Naive thymus-derived CD4-positive, alpha-beta T cell (primary cell): ENCODE measurements at regions not wholly inside any gene's neighbourhood (a gene's known extent, or its start where the extent isn't known, plus 50 kb on each side); places are given as distances from the start of the nearest gene placed in this dataset.

ENCODE experiments used
- ATAC-seq: fragments of 150-1000 bp; cut with Tn5 transposase; 2 replicates; pipeline ENCODE4 v1.10.0; 2021; ENCODE audit warnings: mild to moderate bottlenecking, moderate library complexity
- CTCF ChIA-PET: fragments of 350-600 bp; sonication (Branson Sonifier 250); formaldehyde crosslinking; loops from one replicate; lab custom pipeline; 2021; ENCODE audit warnings: antibody characterized with exemption; lab: Charles Lee
- POLR2A ChIA-PET: fragments of 350-600 bp; sonication (Branson Sonifier 250); formaldehyde crosslinking; loops from one replicate; lab custom pipeline; 2021; ENCODE audit warnings: antibody characterized with exemption, inconsistent platforms; lab: Charles Lee
- DNase-seq, 9 donors: peaks; one replicate each; pipeline versions ENCODE4 v3.0.0 to v3.0.0-alpha.2; 2020 to 2022; ENCODE audit warnings: mixed read lengths in 1 of 9
- H3K27ac ChIP-seq: one replicate; pipeline ENCODE4 v1.7.0; 2013; ENCODE audit warnings: mild to moderate bottlenecking, low read depth, low read length, moderate library complexity
- H3K27me3 ChIP-seq, 2 donors: one replicate each; pipeline ENCODE4 v1.7.0; 2013; ENCODE audit warnings: low read length in 2 of 2, mild to moderate bottlenecking in 2 of 2, moderate library complexity in 2 of 2; ENCODE audit not compliant: control insufficient read depth in 2 of 2, insufficient read depth in 2 of 2
- H3K36me3 ChIP-seq, 3 experiments: 1 replicate in 2 of 3; 2 replicates in 1 of 3; pipeline ENCODE4 v1.7.0; 2013; ENCODE audit warnings: low read length in 3 of 3, mild to moderate bottlenecking in 3 of 3, moderate library complexity in 1 of 3; ENCODE audit not compliant: insufficient read depth in 3 of 3, control insufficient read depth in 2 of 3
- H3K4me1 ChIP-seq, 2 donors: one replicate each; pipeline ENCODE4 v1.7.0; 2013; ENCODE audit warnings: low read length in 2 of 2, mild to moderate bottlenecking in 2 of 2, moderate library complexity in 1 of 2; ENCODE audit not compliant: control insufficient read depth in 2 of 2, insufficient read depth in 2 of 2
- H3K4me3 ChIP-seq: 2 replicates; pipeline ENCODE4 v1.7.0; 2013; ENCODE audit warnings: mild to moderate bottlenecking, low read length
- H3K9me3 ChIP-seq, 3 experiments: 1 replicate in 2 of 3; 2 replicates in 1 of 3; pipeline ENCODE4 v1.7.0; 2013; ENCODE audit warnings: low read length in 3 of 3; ENCODE audit not compliant: control insufficient read depth in 2 of 3
- H3K27ac Mint-ChIP-seq, 9 donors: one replicate each; pipeline ENCODE4 v1.8.0; 2020 to 2022; ENCODE audit warnings: mixed read lengths in 9 of 9, mild to moderate bottlenecking in 8 of 9, moderate library complexity in 5 of 9, inconsistent platforms in 2 of 9
- H3K27me3 Mint-ChIP-seq, 5 donors: one replicate each; pipeline ENCODE4 v1.8.0; 2021 to 2022; ENCODE audit warnings: mixed read lengths in 5 of 5, mild to moderate bottlenecking in 1 of 5
- H3K36me3 Mint-ChIP-seq, 5 donors: one replicate each; pipeline ENCODE4 v1.8.0; 2020 to 2022; ENCODE audit warnings: mixed read lengths in 5 of 5, mild to moderate bottlenecking in 3 of 5, inconsistent platforms in 1 of 5
- H3K4me1 Mint-ChIP-seq, 7 donors: one replicate each; pipeline ENCODE4 v1.8.0; 2020 to 2022; ENCODE audit warnings: mixed read lengths in 7 of 7, mild to moderate bottlenecking in 3 of 7, inconsistent platforms in 1 of 7
- H3K4me3 Mint-ChIP-seq, 10 donors: one replicate each; pipeline ENCODE4 v1.8.0; 2020 to 2022; ENCODE audit warnings: mild to moderate bottlenecking in 10 of 10, mixed read lengths in 10 of 10, moderate library complexity in 6 of 10, inconsistent platforms in 2 of 10
- H3K9me3 Mint-ChIP-seq, 11 donors: one replicate each; pipeline ENCODE4 v1.8.0; 2020 to 2022; ENCODE audit warnings: mixed read lengths in 11 of 11, mild to moderate bottlenecking in 4 of 11, inconsistent platforms in 1 of 11, moderate library complexity in 1 of 11
- intact Hi-C, 2 donors: fragments of 100-400 bp; cut with micrococcal nuclease; formaldehyde crosslinking; loops; one replicate each; pipeline ENCODE4 v1.15.1; 2023

- Mint-ChIP-seq H3K4me3 (no peak overlapping the region), H3K4me1 (peaks cover 0 to 23% (median 10%) of the 10 kb centered on the region in 7 donors), H3K27me3 (peaks cover 29 to 65% (median 58%) of the 10 kb centered on the region in 5 donors), H3K27ac (no peak overlapping the region), H3K36me3 (no peaks in the 10 kb centered on the region), H3K9me3 (peaks cover 0 to 2% (median 0%) of the 10 kb centered on the region in 11 donors)
- Histone ChIP-seq H3K27ac (no peak overlapping the region), H3K27me3 (no peaks in the 10 kb centered on the region), H3K36me3 (no peaks in the 10 kb centered on the region), H3K4me3 (no peak overlapping the region), H3K4me1 (no peaks in the 10 kb centered on the region), H3K9me3 (no peaks in the 10 kb centered on the region)
- intact Hi-C loops, result no loop called here
- ChIA-PET CTCF (interaction anchor here (0.8 kb wide), 1 partner anchor 137 kb away, joined by 3 read pairs; no protein-coding TSS in a partner anchor), POLR2A (no interaction called here)
- DNase-seq (no peak), ATAC-seq (no peak)
Observed at GRCh38 chr16:73887911-73888310, 408.7 kb upstream of the PSMD7 start.

DNA sequence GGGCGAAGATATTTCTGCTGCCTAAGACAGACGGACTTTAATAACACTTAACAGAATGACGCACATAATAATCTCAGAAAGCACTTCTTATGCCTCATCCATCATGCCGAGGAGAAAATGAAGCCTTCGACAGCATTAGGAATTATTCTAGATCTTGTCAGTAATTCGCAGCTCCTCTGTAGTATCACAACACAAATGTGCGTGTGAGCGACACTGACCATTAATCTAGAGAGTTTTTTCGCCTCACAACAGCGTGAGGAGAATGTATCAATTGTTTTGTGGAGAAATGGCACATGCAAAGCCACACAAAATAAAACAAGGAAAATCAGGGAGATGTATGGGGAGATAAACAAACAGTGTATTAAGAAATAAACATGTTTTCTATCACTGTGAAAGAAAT lies 410.2 kb upstream of the PSMD7 start:
- Mint-ChIP-seq H3K4me3 (no peak overlapping the region), H3K36me3 (no peaks in the 10 kb centered on the region), H3K9me3 (no peaks in the 10 kb centered on the region), H3K4me1 (peaks cover 0 to 20% (median 10%) of the 10 kb centered on the region in 7 donors), H3K27ac (no peak overlapping the region), H3K27me3 (peaks cover 20 to 64% (median 48%) of the 10 kb centered on the region in 5 donors)
- POLR2A ChIA-PET, result no interaction called here
- Histone ChIP-seq H3K27me3 (no peaks in the 10 kb centered on the region), H3K36me3 (no peaks in the 10 kb centered on the region), H3K9me3 (no peaks in the 10 kb centered on the region), H3K27ac (no peak overlapping the region), H3K4me3 (no peak overlapping the region), H3K4me1 (no peaks in the 10 kb centered on the region)
- DNase-seq, result no peak
- CTCF ChIA-PET, result no interaction called here
- intact Hi-C loops, result no loop called here
- ATAC-seq, result no peak

GRCh38 chr16:73885319-73885718 lies 411.3 kb upstream of the PSMD7 start:
- Mint-ChIP-seq H3K4me3 (no peak overlapping the region), H3K27ac (no peak overlapping the region), H3K27me3 (peaks cover 10 to 59% (median 37%) of the 10 kb centered on the region in 5 donors), H3K36me3 (no peaks in the 10 kb centered on the region), H3K4me1 (peaks cover 0 to 9% (median 5%) of the 10 kb centered on the region in 7 donors), H3K9me3 (no peaks in the 10 kb centered on the region)
- Histone ChIP-seq H3K36me3 (no peaks in the 10 kb centered on the region), H3K27me3 (no peaks in the 10 kb centered on the region), H3K4me1 (no peaks in the 10 kb centered on the region), H3K27ac (no peak overlapping the region), H3K4me3 (no peak overlapping the region), H3K9me3 (no peaks in the 10 kb centered on the region)
- intact Hi-C loops, result no loop called here
- CTCF ChIA-PET, result no interaction called here
- ATAC-seq (no peak), DNase-seq (no peak)
- POLR2A ChIA-PET, result no interaction called here

- Mint-ChIP-seq H3K4me3 (no peak overlapping the region), H3K36me3 (no peaks in the 10 kb centered on the region), H3K27ac (no peak overlapping the region), H3K4me1 (peaks cover 0 to 5% (median 4%) of the 10 kb centered on the region in 7 donors), H3K27me3 (peaks cover 2 to 48% (median 31%) of the 10 kb centered on the region in 5 donors), H3K9me3 (no peaks in the 10 kb centered on the region)
- no peak for DNase-seq
- H3K27me3 ChIP-seq, result no peaks in the 10 kb centered on the region
- no peak for ATAC-seq
- intact Hi-C loops, result no loop called here
- ChIA-PET CTCF (interaction anchor here (0.6 kb wide), 1 partner anchor 1482 kb away, joined by 3 read pairs; no protein-coding TSS in a partner anchor), POLR2A (no interaction called here)
- H3K4me1 ChIP-seq, result no peaks in the 10 kb centered on the region
- H3K27ac ChIP-seq, result no peak overlapping the region
- no peaks in the 10 kb centered on the region for H3K9me3 ChIP-seq
- no peaks in the 10 kb centered on the region for H3K36me3 ChIP-seq
- H3K4me3 ChIP-seq, result no peak overlapping the region
Observed at GRCh38 chr16:73883841-73884240, 412.8 kb upstream of the PSMD7 start.

DNA sequence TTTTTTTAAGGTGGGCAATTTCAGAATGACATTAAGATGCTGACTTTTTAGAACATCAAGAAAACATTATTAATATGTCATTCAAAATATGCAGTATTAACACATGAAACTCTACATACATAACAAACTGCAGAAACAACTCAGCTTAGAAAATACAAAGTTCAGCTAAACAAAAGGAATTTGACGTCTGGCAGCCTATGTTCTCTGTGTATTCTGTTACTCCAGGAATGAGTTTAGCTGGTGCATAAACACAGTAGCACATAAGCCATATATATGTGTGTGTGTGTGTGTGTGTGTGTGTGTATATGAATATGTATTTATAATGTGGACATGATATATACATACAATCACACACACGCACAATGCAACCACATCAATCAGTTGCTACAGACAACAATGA lies 413.5 kb upstream of the PSMD7 start:
- intact Hi-C loops, result no loop called here

DNA sequence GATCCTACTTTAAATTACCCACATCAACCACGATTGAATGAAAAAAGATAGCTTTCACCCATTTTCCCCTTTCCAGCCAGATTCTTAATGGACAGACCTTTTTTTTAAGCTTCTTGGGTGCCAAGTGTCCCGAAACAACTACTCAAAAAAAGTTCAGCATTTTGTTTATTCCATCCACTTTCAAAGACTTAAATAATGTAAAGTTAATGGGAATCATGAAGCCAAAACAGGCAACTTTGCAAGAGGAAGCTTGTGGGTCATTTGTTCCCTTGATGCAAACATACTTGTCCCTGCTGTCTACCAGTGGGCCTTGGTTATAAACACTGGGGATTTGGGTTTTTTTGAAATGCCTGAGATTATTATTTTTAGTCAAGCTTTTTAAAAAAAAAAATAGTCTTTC lies 414.0 kb upstream of the PSMD7 start:
- Histone ChIP-seq H3K27me3 (no peaks in the 10 kb centered on the region), H3K27ac (no peak overlapping the region), H3K4me3 (no peak overlapping the region), H3K4me1 (no peaks in the 10 kb centered on the region), H3K36me3 (no peaks in the 10 kb centered on the region), H3K9me3 (no peaks in the 10 kb centered on the region)
- Mint-ChIP-seq H3K27ac (no peak overlapping the region), H3K4me3 (no peak overlapping the region), H3K4me1 (peaks cover 0 to under 1% (median 0%) of the 10 kb centered on the region in 7 donors), H3K27me3 (peaks cover 2 to 37% (median 26%) of the 10 kb centered on the region in 5 donors), H3K36me3 (no peaks in the 10 kb centered on the region), H3K9me3 (no peaks in the 10 kb centered on the region)
- POLR2A ChIA-PET, result no interaction called here
- no peak for DNase-seq
- CTCF ChIA-PET, result no interaction called here
- intact Hi-C loops, result no loop called here
- ATAC-seq, result no peak

More for the DNA sequence above, 413.5 kb upstream of the PSMD7 start:
- no peaks in the 10 kb centered on the region for H3K4me1 ChIP-seq
- H3K9me3 ChIP-seq, result no peaks in the 10 kb centered on the region
- H3K27me3 Mint-ChIP-seq, result peaks cover 2 to 42% (median 30%) of the 10 kb centered on the region in 5 donors
- H3K36me3 ChIP-seq, result no peaks in the 10 kb centered on the region
- H3K4me3 Mint-ChIP-seq, result no peak overlapping the region
- H3K27ac ChIP-seq, result no peak overlapping the region
- no peaks in the 10 kb centered on the region for H3K36me3 Mint-ChIP-seq
- ATAC-seq, result no peak
- POLR2A ChIA-PET, result no interaction called here
- no peak overlapping the region for H3K27ac Mint-ChIP-seq
- no peaks in the 10 kb centered on the region for H3K27me3 ChIP-seq
- H3K4me3 ChIP-seq, result no peak overlapping the region
- CTCF ChIA-PET, result no interaction called here
- no peaks in the 10 kb centered on the region for H3K9me3 Mint-ChIP-seq
- H3K4me1 Mint-ChIP-seq, result peaks cover 0 to 5% (median 3%) of the 10 kb centered on the region in 7 donors
- no peak for DNase-seq

DNA sequence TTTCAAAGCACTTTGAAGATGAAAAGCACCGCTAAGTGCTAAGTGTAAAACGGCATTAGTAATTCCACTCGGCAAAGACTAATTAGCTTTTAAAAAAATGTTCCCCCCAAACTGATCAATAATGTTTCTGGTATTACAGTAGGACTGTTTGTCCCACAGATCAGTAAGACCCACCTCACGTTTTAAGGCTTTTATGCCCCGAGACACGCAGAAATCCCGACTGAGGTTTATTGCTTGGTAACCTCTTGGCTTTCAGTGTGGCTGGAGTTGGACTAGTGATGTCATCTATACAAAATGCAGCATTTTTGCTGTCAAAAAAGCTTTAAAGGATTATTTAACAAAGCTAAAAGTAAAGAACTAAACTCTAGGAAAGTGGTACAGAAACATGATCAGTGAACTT lies 414.6 kb upstream of the PSMD7 start:
- ChIA-PET POLR2A (no interaction called here), CTCF (no interaction called here)

More for the DNA sequence above, 414.6 kb upstream of the PSMD7 start:
- Mint-ChIP-seq H3K9me3 (no peaks in the 10 kb centered on the region), H3K4me1 (no peaks in the 10 kb centered on the region), H3K27me3 (peaks cover 0 to 31% (median 23%) of the 10 kb centered on the region in 5 donors), H3K36me3 (no peaks in the 10 kb centered on the region), H3K27ac (no peak overlapping the region), H3K4me3 (no peak overlapping the region)
- Histone ChIP-seq H3K27me3 (no peaks in the 10 kb centered on the region), H3K36me3 (no peaks in the 10 kb centered on the region), H3K4me3 (no peak overlapping the region), H3K27ac (no peak overlapping the region), H3K4me1 (no peaks in the 10 kb centered on the region), H3K9me3 (no peaks in the 10 kb centered on the region)
- ATAC-seq (no peak), DNase-seq (no peak)
- intact Hi-C loops, result no loop called here
